Left cardiac atrium (tissue), 4 donors: ENCODE measurements at regions not wholly inside any gene's neighbourhood (a gene's known extent, or its start where the extent isn't known, plus 50 kb on each side); places are given as distances from the start of the nearest gene placed in this dataset.
"Not testable (repeated sequence)": the region's sequence is repeated elsewhere in the genome, so short reads cannot be mapped to it uniquely, and the experiment has no call there.

ENCODE experiments used
- ATAC-seq, 2 donors: fragments of 200-7000 bp; cut with Tn5 transposase; one replicate each; pipeline ENCODE4 v1.9.1; 2020; ENCODE audit warnings: mild to moderate bottlenecking in 2 of 2, moderate library complexity in 2 of 2
- DNase-seq: peaks from one replicate; pipeline ENCODE4 v3.0.0-alpha.2; 2020
- intact Hi-C, 2 donors: fragments of 100-400 bp; cut with DNase I; formaldehyde crosslinking; loops; one replicate each; pipeline versions ENCODE4 v1.14.1 to v1.15.1; 2022 to 2023
- donor health status: DM: no; HTN: yes; CAD: no.
- donor health status: DM: no; HTN: yes; CAD: no; lungs with severe emphysema.
- donor health status: DM: yes; HTN: yes; CAD: no.
- donor health status: Dilated cardiomyopathy.

DNA sequence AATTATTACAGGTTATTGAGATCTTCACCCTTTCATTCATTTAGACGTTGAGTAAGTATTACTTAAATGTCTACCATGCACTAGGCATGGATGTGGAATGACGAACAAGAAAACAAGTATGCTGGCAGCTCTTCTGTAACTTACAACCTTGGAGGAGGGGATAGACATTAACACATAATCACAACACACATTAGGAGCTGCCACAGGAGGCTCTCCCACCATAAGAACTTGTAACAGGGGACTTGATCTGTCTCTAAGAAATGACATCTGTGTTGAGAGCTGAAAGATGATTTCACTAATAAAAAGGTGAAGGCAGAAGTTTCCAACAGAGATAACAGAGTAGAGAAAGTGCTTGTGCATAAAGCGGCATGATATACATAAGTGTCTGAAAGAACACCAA lies 384.7 kb upstream of the ZEB2 start:
- no peak for ATAC-seq
- intact Hi-C loops, result no loop called here
- DNase-seq, result no peak

- intact Hi-C loops, DNase-seq, ATAC-seq: not testable (repeated sequence)
Measured at GRCh38 chr2:144903045-144903444, 383.1 kb upstream of the ZEB2 start.

DNA sequence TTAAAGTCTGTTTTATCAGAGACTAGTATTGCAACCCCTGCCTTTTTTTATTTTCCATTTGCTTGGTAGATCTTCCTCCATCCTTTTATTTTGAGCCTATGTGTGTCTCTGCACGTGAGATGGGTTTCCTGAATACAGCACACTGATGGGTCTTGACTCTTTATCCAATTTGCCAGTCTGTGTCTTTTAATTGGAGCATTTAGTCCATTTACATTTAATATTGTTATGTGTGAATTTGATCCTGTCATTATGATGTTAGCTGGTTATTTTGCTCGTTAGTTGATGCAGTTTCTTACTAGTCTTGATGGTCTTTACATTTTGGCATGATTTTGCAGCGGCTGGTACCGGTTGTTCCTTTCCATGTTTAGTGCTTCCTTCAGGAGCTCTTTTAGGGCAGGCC lies 381.5 kb upstream of the ZEB2 start:
- DNase-seq, ATAC-seq, intact Hi-C loops: not testable (repeated sequence)

DNA sequence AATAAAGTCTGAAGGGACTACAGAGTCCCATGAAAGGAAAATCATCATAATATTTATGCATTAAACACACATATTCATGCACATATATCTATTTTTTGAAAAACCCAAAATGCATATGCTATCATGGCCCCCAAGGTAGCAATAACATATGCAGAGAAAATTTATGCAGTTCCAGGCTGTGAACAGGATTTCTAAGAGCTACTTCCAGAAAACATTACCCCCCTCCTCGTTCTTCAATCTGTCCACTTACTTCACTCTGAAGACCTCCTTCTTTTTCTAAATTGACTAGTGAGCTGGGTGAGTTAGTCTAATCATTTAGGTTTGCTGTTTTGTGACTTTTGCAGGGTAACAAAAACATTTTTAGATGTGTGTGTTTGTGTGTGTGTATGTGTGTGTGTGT lies 376.4 kb upstream of the ZEB2 start:
- ATAC-seq (no peak), DNase-seq (no peak)
- intact Hi-C loops, result no loop called here

- ATAC-seq (no peak), DNase-seq (no peak)
- intact Hi-C loops, result no loop called here
Measured at GRCh38 chr2:144894612-144895599, 375.0 kb upstream of the ZEB2 start.

GRCh38 chr2:144893464-144893863 lies 373.5 kb upstream of the ZEB2 start:
- DNase-seq (no peak), ATAC-seq (no peak)
- intact Hi-C loops, result no loop called here

GRCh38 chr2:144890828-144891227 lies 370.9 kb upstream of the ZEB2 start:
- intact Hi-C loops, result no loop called here
- DNase-seq (no peak), ATAC-seq (peak in 1 of 2 donors; percentile 57)

DNA sequence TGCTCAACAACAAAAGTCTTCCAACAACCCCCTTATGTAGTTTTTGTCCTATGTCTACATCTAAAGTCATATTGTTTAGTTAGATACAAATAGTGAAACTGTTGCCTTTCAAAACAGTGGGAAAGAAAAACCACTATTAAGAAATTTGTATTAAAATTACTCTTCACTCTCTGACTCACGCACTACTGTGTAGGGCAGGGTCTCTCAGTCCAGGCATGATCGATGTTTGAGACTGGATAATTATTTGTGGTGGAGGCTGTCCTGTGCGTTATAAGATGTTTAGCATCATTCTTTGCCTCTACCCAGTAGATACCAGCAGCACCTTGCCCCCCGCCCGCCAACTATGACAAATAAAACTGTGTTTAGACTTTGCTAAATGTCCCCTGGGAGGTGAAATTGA lies 369.4 kb upstream of the ZEB2 start:
- ATAC-seq, result no peak
- DNase-seq, result no peak
- intact Hi-C loops, result loop anchor here in 1 of 2 donors (10.0 kb wide), 1 partner anchor 365 kb away; the partner anchor contains the start of gene ZEB2

- DNase-seq (peak; percentile 68), ATAC-seq (peak; percentile 92 to 98)
- intact Hi-C loops, result loop anchor here in 1 of 2 donors (10.0 kb wide), 1 partner anchor 362 kb away; the partner anchor contains the start of gene ZEB2
Measured at GRCh38 chr2:144886862-144887261, 366.9 kb upstream of the ZEB2 start.

GRCh38 chr2:144877893-144878292 lies 358.0 kb upstream of the ZEB2 start:
- intact Hi-C loops, result no loop called here
- ATAC-seq (no peak), DNase-seq (no peak)

DNA sequence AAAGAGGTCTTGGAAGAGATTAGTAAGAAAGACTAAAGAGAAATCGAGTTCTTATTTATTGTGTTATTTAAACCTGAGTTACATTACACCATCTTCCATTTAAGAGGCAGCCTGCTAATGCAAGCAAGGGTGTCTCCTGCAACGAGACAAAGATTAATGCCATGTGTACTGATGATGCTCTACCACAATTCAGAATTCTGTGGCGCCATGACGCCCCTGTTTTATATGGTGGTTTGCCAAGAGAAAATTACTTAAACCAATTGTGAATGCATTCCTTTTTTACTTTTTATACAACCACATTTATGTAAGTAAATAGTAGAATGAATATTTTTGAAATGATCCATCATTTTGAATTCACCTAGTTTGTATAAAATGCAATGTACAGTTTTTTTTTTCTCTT lies 356.1 kb upstream of the ZEB2 start:
- intact Hi-C loops, result no loop called here
- ATAC-seq, result no peak

GRCh38 chr2:144875290-144875969 lies 355.5 kb upstream of the ZEB2 start:
- intact Hi-C loops, result no loop called here
- DNase-seq (no peak), ATAC-seq (no peak)

More for the DNA sequence above, 356.1 kb upstream of the ZEB2 start:
- DNase-seq, result no peak

DNA sequence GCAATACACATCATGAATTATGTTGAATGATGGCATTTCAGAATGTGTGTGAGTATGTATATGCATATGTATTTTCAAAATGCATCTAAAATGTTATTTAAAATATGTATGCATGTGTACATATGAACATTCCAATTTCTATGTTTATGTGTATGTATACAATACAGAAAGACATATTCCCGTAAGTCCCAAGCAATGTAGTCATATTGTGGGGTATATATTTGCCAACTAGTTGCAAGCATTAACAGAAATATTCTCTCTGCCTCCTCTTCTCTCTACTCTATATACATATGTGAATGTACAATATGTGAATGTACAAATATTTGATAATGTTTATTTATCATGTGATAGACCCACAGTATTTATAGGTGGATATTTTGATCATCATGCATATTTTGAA lies 345.8 kb upstream of the ZEB2 start:
- intact Hi-C loops, result no loop called here

GRCh38 chr2:144859716-144860115 lies 339.8 kb upstream of the ZEB2 start:
- intact Hi-C loops, result no loop called here

More for the DNA sequence above, 345.8 kb upstream of the ZEB2 start:
- DNase-seq (no peak), ATAC-seq (no peak)

DNA sequence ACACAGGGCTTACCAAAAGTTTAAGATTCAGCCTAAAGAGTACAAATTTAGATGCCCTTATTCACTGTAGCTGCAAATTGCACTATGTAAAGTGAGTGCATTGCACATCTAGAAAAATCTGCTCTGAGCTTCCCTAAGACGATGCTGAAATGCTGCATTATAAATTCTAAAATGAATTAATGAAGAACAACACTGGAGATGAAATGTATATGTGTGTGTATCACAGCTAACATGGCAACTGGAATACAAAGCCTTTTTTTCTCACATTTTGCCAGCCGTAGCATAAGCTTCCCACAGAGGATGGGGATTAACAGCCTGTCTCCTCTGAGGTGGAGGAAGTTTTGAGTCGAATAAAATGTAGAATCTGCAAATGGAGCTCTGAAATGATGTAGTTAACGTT lies 338.3 kb upstream of the ZEB2 start:
- DNase-seq, result no peak
- intact Hi-C loops, result no loop called here
- ATAC-seq, result no peak

More at GRCh38 chr2:144859716-144860115, 339.8 kb upstream of the ZEB2 start:
- no peak for ATAC-seq
- DNase-seq, result no peak

DNA sequence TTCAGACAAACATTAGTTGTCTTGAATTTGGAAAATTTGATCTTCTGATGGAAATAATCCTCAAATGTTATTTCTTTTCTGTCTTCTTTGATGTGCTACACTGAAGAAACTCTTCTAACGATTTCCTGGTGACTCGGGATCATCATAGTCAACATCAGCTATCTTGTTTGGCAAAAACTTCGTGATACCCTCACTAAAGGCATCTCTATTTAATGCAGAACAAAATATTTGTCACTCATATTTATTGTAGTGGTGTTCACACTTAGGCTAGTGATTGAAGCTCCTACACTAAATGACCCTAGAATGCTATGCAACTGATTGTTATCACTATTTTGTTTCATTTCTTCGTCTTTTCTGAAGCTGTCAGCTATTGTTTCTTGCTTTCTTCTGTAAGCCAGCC lies 334.7 kb upstream of the ZEB2 start:
- DNase-seq (no peak), ATAC-seq (no peak)
- intact Hi-C loops, result no loop called here

- ATAC-seq (no peak), DNase-seq (no peak)
- intact Hi-C loops, result no loop called here
Measured at GRCh38 chr2:144849612-144850011, 329.7 kb upstream of the ZEB2 start.

DNA sequence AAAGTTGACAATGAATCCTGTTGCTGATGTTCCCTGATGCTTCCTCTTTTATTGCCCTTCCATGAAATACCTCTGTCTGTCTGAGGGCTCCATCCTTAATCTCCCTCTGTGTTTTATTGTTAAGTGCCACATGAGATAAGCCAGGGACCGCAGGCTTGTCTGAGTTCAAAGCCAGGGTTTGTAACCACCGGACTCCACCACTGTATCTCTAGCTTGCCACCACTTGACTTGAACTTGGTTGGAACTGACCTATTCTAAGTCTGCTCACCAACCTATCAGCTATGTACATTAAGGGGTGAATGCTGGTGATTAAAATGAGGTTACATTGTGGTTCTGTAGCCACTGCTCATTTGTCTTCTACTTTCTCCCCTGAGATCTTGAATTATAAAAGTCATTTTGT lies 328.5 kb upstream of the ZEB2 start:
- DNase-seq, result no peak
- intact Hi-C loops, result no loop called here
- no peak for ATAC-seq

GRCh38 chr2:144847347-144848080 lies 327.6 kb upstream of the ZEB2 start:
- DNase-seq (no peak), ATAC-seq (no peak)
- intact Hi-C loops, result no loop called here
